Breast epithelium (tissue), 3 donors: ENCODE measurements at regions not wholly inside any gene's neighbourhood (a gene's known extent, or its start where the extent isn't known, plus 50 kb on each side); places are given as distances from the start of the nearest gene placed in this dataset.

Experiments used
- CTCF ChIP-seq, 3 donors: fragments of 450-650 bp; IDR thresholded peaks; one replicate each; pipeline ENCODE4 v1.5.1; 2016 to 2017; ENCODE audit warnings: antibody characterized with exemption in 3 of 3, mild to moderate bottlenecking in 3 of 3, moderate library complexity in 3 of 3
- POLR2A ChIP-seq: fragments of 450-650 bp; IDR thresholded peaks from one replicate; pipeline ENCODE4 v1.6.1; 2016; ENCODE audit warnings: antibody characterized with exemption, mild to moderate bottlenecking, moderate library complexity

GRCh38 chr10:107733328-107734130 is 569.0 kb upstream of the SORCS1 start:
- TF ChIP-seq CTCF (IDR thresholded peaks at IDR 0.05) = no peak
- no peak for TF ChIP-seq POLR2A
